K562 (cell line): ENCODE measurements at regions not wholly inside any gene's neighbourhood (a gene's known extent, or its start where the extent isn't known, plus 50 kb on each side); places are given as distances from the start of the nearest gene placed in this dataset.

ENCODE experiments used
- ATAC-seq: fragments of 200-7000 bp; cut with Tn5 transposase; 3 replicates; pipeline ENCODE4 v1.9.1; 2020; ENCODE audit warnings: moderate library complexity
- BruUV-seq: library from RNA; stranded (reverse); fragments of 400-500 nt; replicated peaks from 2 replicates; lab custom pipeline; 2021; lab: Mats Ljungman, UMichigan
- CTCF ChIA-PET: fragments of 300-600 bp; formaldehyde crosslinking; extraction: SDS; loops from one replicate; lab custom pipeline; 2021; ENCODE audit warnings: low intra/inter-chr PET ratio; lab: Yijun Ruan, JAX
- POLR2A ChIA-PET: fragments of 300-600, 350-650 bp; sonication (Branson Sonifier 250); formaldehyde crosslinking; extraction: SDS; loops from one replicate; lab custom pipeline; 2021; ENCODE audit warnings: antibody characterized with exemption, inconsistent platforms; lab: Yijun Ruan, JAX
- DNase-seq, 4 experiments: peaks; one replicate each; pipeline versions ENCODE4 v3.0.0 to v3.0.0-alpha.2; 2011 to 2018; ENCODE audit warnings: low spot score in 3 of 4, mixed read lengths in 3 of 4; ENCODE audit errors: extremely low read depth in 1 of 4
- FAIRE-seq: peaks from 2 replicates; lab custom pipeline; 2011; peaks lifted over from hg19 to GRCh38; lab: Jason Lieb, UNC
- H2AFZ ChIP-seq: 2 replicates; pipeline ENCODE4 v1.6.0; 2011; ENCODE audit warnings: low read depth, low read length, control low read depth, inconsistent platforms
- H3K27ac ChIP-seq: fragments of 200-600 bp; 3 replicates; pipeline ENCODE4 v1.8.0; 2011; ENCODE audit warnings: low read depth, mild to moderate bottlenecking, control low read depth, inconsistent platforms, low read length, moderate library complexity, mixed read lengths; ENCODE audit errors: extremely low read depth
- H3K27me3 ChIP-seq, 2 experiments: fragments of 300-600 bp in 1 of 2; 2 replicates in 1 of 2; 3 replicates in 1 of 2; pipeline versions ENCODE4 v1.6.0 to v1.8.0; 2011; ENCODE audit warnings: inconsistent platforms in 2 of 2, low read length in 2 of 2, mild to moderate bottlenecking in 1 of 2, mixed read lengths in 1 of 2, moderate library complexity in 1 of 2; ENCODE audit not compliant: control insufficient read depth in 2 of 2, insufficient read depth in 2 of 2
- H3K36me3 ChIP-seq: fragments of 300-600 bp; 3 replicates; pipeline ENCODE4 v1.8.0; 2011; ENCODE audit warnings: mild to moderate bottlenecking, low read length, inconsistent platforms; ENCODE audit not compliant: control insufficient read depth, insufficient read depth
- H3K4me1 ChIP-seq, 2 experiments: fragments of 200-600 bp in 1 of 2; replicated peaks in 1 of 2; 2 replicates in 1 of 2; 3 replicates in 1 of 2; pipeline versions ENCODE4 v1.5.1 to v1.8.0; 2011; ENCODE audit warnings: inconsistent platforms in 2 of 2, low read length in 2 of 2, mild to moderate bottlenecking in 1 of 2, mixed read lengths in 1 of 2, moderate library complexity in 1 of 2; ENCODE audit not compliant: control insufficient read depth in 2 of 2, insufficient read depth in 2 of 2
- H3K4me2 ChIP-seq: 2 replicates; pipeline ENCODE4 v1.6.1; 2011; ENCODE audit warnings: low read length, control low read depth, inconsistent platforms, mixed read lengths; ENCODE audit not compliant: insufficient read depth
- H3K4me3 ChIP-seq: fragments of 200-600 bp; sonication (generic), shearing (Covaris generic); 2 replicates; pipeline ENCODE4 v1.5.1; 2016; ENCODE audit warnings: control low read depth, inconsistent platforms
- H3K79me2 ChIP-seq: fragments of 200-600 bp; 3 replicates; pipeline ENCODE4 v1.8.0; 2011; ENCODE audit warnings: low read length, inconsistent platforms; ENCODE audit not compliant: control insufficient read depth, insufficient read depth
- H3K9ac ChIP-seq, 2 experiments: 2 replicates each; pipeline versions ENCODE4 v1.6.0 to v1.6.1; 2011; ENCODE audit warnings: low read depth in 2 of 2, low read length in 2 of 2, control low read depth in 1 of 2, inconsistent platforms in 1 of 2, mild to moderate bottlenecking in 1 of 2, mixed read lengths in 1 of 2; ENCODE audit not compliant: insufficient read depth in 1 of 2
- H3K9me1 ChIP-seq: one replicate; pipeline ENCODE4 v1.6.0; 2011; ENCODE audit warnings: inconsistent platforms, mild to moderate bottlenecking, low read length, moderate library complexity; ENCODE audit not compliant: control insufficient read depth, insufficient read depth
- H3K9me3 ChIP-seq: replicated peaks from 2 replicates; pipeline ENCODE4 v1.5.1; 2011; ENCODE audit warnings: low read depth, low read length, inconsistent platforms; ENCODE audit not compliant: control insufficient read depth, insufficient read depth
- H4K20me1 ChIP-seq: replicated peaks from 2 replicates; pipeline ENCODE4 v1.6.1; 2011; ENCODE audit warnings: low read length, inconsistent platforms, mixed read lengths; ENCODE audit not compliant: control insufficient read depth, insufficient read depth
- AFF4 ChIP-seq: sonication (generic); formaldehyde crosslinking; IDR thresholded peaks from 2 replicates; pipeline ENCODE4 v1.8.0; 2023; ENCODE audit warnings: mild to moderate bottlenecking, missing genetic modification reagents
- BHLHE40 ChIP-seq: IDR thresholded peaks from 2 replicates; pipeline ENCODE4 v1.6.1; 2011; ENCODE audit warnings: low read length, improper control_type of control experiment
- BRD9 ChIP-seq: fragments of 450-650 bp; IDR thresholded peaks from 2 replicates; pipeline ENCODE4 v1.6.1; 2018; ENCODE audit warnings: low read depth; ENCODE audit not compliant: partially characterized antibody
- EP400 ChIP-seq: fragments of 450-650 bp; IDR thresholded peaks from 2 replicates; pipeline ENCODE4 v1.6.1; 2017; ENCODE audit warnings: antibody characterized with exemption, mild to moderate bottlenecking, moderate library complexity
- FOXJ3 ChIP-seq: sonication (generic); formaldehyde crosslinking; IDR thresholded peaks from 2 replicates; pipeline ENCODE4 v1.4.0; 2020; ENCODE audit warnings: mild to moderate bottlenecking, missing genetic modification reagents
- KLF6 ChIP-seq: fragments of 250-450 bp; sonication (Bioruptor Pico); IDR thresholded peaks from 2 replicates; pipeline ENCODE4 v1.4.0; 2020; ENCODE audit warnings: mild to moderate bottlenecking, moderate library complexity, borderline replicate concordance
- LEF1 ChIP-seq: fragments of 450-650 bp; IDR thresholded peaks from 2 replicates; pipeline ENCODE4 v1.6.1; 2016; ENCODE audit warnings: mild to moderate bottlenecking
- MTA2 ChIP-seq: fragments of 450-650 bp; IDR thresholded peaks from 2 replicates; pipeline ENCODE4 v1.6.1; 2016; ENCODE audit warnings: low read depth
- SIN3B ChIP-seq: fragments of 450-650 bp; IDR thresholded peaks from 2 replicates; pipeline ENCODE4 v1.6.1; 2017; ENCODE audit warnings: low read depth, mild to moderate bottlenecking, moderate library complexity
- TEAD1 ChIP-seq, 2 experiments: fragments of 450-650 bp in 1 of 2; sonication (generic) in 1 of 2; formaldehyde crosslinking; IDR thresholded peaks; 2 replicates each; pipeline versions ENCODE4 v1.4.0 to v1.8.0; 2020 to 2022; ENCODE audit warnings: mild to moderate bottlenecking in 2 of 2, missing genetic modification reagents in 1 of 2
- TFAM ChIP-seq: fragments of 250-450 bp; sonication (Bioruptor Pico); conservative IDR thresholded peaks from 2 replicates; pipeline ENCODE4 v1.5.0; 2021; ENCODE audit warnings: mild to moderate bottlenecking, moderate library complexity
- U2AF1 ChIP-seq: fragments of 200-400 bp; formaldehyde crosslinking; optimal IDR thresholded peaks from 2 replicates; pipeline ENCODE3; 2017; ENCODE audit warnings: mild to moderate bottlenecking, low read depth, low read length, moderate library complexity
- ZBTB33 ChIP-seq: sonication (generic); formaldehyde crosslinking; IDR thresholded peaks from 2 replicates; pipeline ENCODE4 v1.8.1; 2023; ENCODE audit warnings: mild to moderate bottlenecking, missing genetic modification reagents
- WGBS: fragments of 100-300 bp; shearing (Covaris generic); methylation state at CpG from one replicate; pipeline ENCODE4 v1.1.6; 2016; ENCODE audit warnings: low coverage, mixed read lengths; ENCODE audit not compliant: insufficient coverage; ENCODE audit errors: missing lambda C conversion rate; 5-methylcytosine and 5-hydroxymethylcytosine counted together
- in situ Hi-C: fragments of 300-500 bp; cut with MboI; formaldehyde crosslinking; loops from 4 replicates; pipeline ENCODE4 v1.15.0; 2018; ENCODE audit warnings: inconsistent platforms, mixed read lengths
- intact Hi-C: fragments of 100-400 bp; cut with micrococcal nuclease; formaldehyde crosslinking; loops from 2 replicates; pipeline ENCODE4 v1.14.2; 2022

GRCh38 chr10:33125111-33125510, 167.1 kb upstream of the ITGB1 start:
- CTCF ChIA-PET: no interaction called here
- no peak for ATAC-seq

GRCh38 chr10:33123680-33124079, 165.7 kb upstream of the ITGB1 start:
- FAIRE-seq (no peak), ATAC-seq (no peak), DNase-seq (no peak)
- Histone ChIP-seq H3K27ac (no peak overlapping the region), H3K27me3 (peaks cover 11 to 14% of the 10 kb centered on the region in 2 experiments; a peak in 4 of 5 replicates), H3K79me2 (no peaks in the 10 kb centered on the region), H2AFZ (no peak overlapping the region), H3K4me2 (no peak overlapping the region), H3K36me3 (no peaks in the 10 kb centered on the region), H3K9me1 (no peaks in the 10 kb centered on the region), H3K9ac (no peak overlapping the region), H4K20me1 (no peaks in the 10 kb centered on the region), H3K9me3 (no peaks in the 10 kb centered on the region), H3K4me1 (no peaks in the 10 kb centered on the region; a peak in 1 of 5 replicates), H3K4me3 (no peak overlapping the region)
- BruUV-seq: no TSS peak
- intact Hi-C loops (no loop called here), in situ Hi-C loops (no loop called here)
- CTCF ChIA-PET: interaction anchor here (0.7 kb wide), 1 partner anchor 545 kb away, joined by 3 read pairs; no protein-coding TSS in a partner anchor
- WGBS: 0% methylated on average over 2 of the region's 2 CpGs
- POLR2A ChIA-PET: interaction anchor here (0.5 to 0.7 kb wide), 4 partner anchors 14 to 1685 kb away, joined by 3 read pairs; no protein-coding TSS in a partner anchor
- TF ChIP-seq TFAM (no peak), FOXJ3 (CRISPR knock-in tag) (no peak), TEAD1 (CRISPR knock-in tag; IDR thresholded peaks at IDR 0.05) (no peak), MTA2 (no peak), ZBTB33 (CRISPR knock-in tag) (no peak), BRD9 (no peak), AFF4 (CRISPR knock-in tag) (no peak), EP400 (no peak), BHLHE40 (no peak), U2AF1 (no peak)

More at GRCh38 chr10:33125111-33125510, 167.1 kb upstream of the ITGB1 start:
- H3K9me3 ChIP-seq: no peaks in the 10 kb centered on the region
- POLR2A ChIA-PET: no interaction called here
- FAIRE-seq (no peak), DNase-seq (no peak)
- no TSS peak for BruUV-seq
- H4K20me1 ChIP-seq: no peaks in the 10 kb centered on the region
- H3K36me3 ChIP-seq: no peaks in the 10 kb centered on the region
- H2AFZ ChIP-seq: no peak overlapping the region
- no peak overlapping the region for H3K27ac ChIP-seq
- peaks cover 11 to 18% of the 10 kb centered on the region in 2 experiments; a peak in 4 of 5 replicates for H3K27me3 ChIP-seq
- 3% methylated on average over 5 of the region's 5 CpGs for WGBS
- H3K9ac ChIP-seq: no peak overlapping the region
- H3K9me1 ChIP-seq: no peaks in the 10 kb centered on the region
- intact Hi-C loops: no loop called here
- H3K4me3 ChIP-seq: no peak overlapping the region
- H3K79me2 ChIP-seq: no peaks in the 10 kb centered on the region
- in situ Hi-C loops: no loop called here
- H3K4me1 ChIP-seq: no peaks in the 10 kb centered on the region; a peak in 1 of 5 replicates
- TF ChIP-seq KLF6 (CRISPR knock-in tag) (no peak), LEF1 (no peak), SIN3B (no peak)
- no peak overlapping the region for H3K4me2 ChIP-seq
